NCI-H1105 (cell line): ENCODE measurements at regions not wholly inside any gene's neighbourhood (a gene's known extent, or its start where the extent isn't known, plus 50 kb on each side); places are given as distances from the start of the nearest gene placed in this dataset.

ENCODE experiments used
- DNase-seq: peaks from one replicate; lab custom pipeline; 2025; lab: John Stamatoyannopoulos, UW

DNA sequence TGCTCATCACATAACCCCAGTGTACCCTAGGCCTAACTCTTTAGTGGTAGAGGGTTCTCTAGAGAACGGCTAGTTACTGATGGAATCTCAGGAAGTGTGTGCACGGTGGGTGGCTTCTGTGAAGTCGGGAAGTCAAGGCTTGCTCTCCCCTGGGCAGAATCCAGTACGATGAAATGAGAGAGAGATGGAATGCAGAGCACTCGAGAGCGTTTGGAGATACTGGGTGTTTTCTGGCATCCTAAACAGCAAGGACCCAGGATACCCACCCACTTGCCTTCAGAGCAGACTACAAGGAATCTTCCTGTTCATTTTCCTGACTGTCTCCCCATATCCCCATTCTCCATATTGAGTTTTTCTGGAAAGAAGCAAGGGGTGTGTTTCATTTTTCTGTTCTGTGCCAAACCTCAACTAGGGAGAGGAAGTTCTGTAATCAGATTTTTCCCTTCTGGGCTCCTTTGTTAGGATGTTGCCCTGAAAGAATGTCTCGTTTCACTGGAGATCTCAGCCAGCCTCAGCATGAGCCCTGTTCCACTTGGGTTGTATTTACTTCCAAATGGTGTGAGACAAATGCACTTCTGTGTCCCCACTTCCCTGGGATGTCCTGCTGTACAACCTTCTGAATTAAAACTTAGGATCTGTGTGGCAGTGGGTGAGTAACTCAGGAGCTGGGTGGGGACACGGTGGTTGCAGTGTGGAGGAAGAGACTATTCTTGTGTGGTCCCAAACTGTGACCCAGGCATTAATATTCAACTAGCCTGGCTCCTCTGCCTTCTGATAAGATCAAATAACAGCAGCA is 108.9 kb upstream of the SPRY4 start:
- no peak for DNase-seq

DNA sequence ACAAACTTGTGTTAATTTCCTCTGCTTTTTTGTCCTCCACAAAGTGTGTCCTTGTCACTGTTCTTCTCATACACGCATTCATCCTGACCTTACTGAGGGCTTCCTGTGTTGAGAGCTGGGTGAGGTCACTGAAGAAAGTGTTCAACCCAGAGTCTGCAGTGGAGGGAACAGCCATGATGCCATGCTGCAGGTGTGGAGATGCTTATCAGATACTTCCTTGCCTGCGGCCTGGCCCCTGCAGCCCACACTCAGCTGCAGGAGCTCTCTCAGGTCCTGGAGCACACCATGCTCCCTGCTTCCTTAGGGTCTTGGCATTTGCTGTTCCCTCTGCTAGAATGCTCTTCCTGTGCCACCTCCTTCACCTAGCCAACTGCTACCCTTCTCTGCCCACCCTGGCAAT is 108.1 kb upstream of the SPRY4 start:
- DNase-seq: no peak

DNA sequence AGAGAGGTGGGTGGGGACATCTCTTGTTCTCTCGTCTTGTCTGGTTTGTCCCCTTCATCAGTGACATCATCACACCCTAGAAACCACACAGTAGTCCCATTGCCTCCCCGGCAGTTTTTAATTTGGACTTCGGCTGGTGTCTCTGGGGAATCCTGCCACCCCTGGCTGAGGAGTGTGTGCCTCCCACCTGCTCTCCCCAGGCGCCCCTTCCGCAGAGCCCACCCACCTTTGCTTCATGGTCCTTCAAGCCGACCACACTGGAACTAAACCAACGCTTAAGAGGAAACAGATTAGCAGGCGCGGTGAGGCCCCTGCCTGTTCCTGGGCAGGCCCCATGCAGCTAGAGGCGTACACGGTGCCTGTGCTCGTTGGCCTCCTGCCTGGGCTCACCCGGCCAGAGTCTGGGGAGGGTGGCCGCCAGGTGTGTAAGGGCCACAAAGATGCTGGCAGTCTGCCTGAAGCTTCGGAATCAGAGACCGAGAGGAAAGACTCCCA is 107.6 kb upstream of the SPRY4 start:
- peak; percentile 40 for DNase-seq

DNA sequence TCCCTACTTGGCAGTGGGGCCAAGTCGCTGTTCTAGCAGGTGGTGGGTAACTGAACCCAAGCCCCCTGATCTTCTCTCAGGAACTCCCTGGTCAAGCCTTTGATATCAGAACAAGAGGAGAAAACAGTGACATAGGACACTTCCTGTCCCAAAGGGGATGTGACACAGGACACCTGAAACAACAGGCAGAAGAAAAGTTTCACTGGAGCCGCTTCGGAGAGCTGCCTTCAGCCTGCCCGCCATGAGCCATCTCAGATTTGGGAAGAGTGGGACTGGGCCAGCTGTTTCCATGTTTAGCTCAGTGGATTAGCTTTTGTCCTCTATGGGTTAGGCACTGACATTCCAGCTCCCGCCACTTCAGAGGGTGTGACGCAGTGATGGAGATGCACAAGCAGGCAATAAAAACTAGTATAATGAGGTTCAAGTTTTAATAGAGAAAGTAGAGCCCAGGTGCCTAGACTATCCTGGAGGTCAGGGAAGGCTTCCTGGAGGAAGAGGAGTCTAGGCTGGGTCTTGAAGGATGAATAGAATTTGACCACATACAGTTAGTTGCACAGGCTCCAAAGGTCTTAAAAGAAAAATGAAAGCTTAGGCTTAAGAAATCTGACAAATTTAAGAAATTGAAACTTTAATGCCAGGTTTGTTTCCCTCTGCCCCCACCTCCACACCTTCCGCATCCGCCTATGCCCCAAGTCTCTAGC is 104.1 kb upstream of the SPRY4 start:
- no peak for DNase-seq

DNA sequence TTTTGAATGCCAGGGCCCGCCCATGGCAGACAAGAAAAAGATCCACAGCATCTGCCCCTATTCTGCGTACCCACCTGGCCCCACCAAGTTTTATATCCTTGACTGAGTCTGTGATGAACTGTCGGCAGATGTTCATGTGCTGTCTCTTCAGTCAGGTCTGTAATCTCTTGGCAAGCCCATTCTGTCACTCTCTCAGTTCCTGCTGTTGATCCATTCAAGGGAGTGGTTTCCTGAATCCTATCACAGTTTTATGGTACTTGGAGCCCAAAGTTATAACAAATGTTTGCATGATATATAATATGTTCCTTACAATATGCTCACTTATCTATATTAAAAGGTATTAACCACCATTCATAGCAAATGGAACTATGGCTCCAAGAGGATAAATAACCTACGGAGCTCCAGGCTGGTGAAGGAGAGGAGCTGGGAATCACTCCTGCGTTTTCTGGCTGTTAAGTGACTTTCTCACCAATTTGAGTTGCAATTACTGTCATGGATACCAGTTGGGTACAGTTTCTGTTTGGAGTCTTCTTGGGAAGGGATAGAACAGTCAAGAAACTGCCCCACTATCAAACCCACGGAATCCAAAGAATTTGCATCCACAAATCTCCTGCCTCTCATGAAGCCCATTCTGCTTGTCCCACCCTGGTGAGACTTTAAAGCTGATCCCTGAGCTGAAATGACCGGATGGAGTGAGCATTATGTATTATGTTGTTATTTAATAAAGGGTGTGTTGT is 103.4 kb upstream of the SPRY4 start:
- DNase-seq: no peak

DNA sequence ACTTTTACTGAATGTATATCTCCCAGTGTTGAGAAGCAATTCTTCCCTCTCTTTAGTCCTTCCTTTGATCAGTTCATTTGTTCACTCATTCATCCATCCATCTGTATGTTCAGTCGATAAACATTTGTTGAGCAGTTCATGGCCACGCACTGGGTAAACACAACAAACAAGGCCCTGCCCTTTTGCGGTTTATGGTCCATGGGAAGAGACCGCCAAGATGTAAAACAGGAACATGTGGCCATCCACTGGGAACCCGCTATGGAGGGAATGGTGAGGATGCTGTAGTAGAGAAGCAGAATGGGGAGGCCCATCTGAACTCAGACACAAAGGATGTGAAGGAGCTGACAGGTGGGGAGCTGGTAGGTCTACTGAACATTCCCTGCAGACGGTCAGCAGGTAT is 102.7 kb upstream of the SPRY4 start:
- no peak for DNase-seq

DNA sequence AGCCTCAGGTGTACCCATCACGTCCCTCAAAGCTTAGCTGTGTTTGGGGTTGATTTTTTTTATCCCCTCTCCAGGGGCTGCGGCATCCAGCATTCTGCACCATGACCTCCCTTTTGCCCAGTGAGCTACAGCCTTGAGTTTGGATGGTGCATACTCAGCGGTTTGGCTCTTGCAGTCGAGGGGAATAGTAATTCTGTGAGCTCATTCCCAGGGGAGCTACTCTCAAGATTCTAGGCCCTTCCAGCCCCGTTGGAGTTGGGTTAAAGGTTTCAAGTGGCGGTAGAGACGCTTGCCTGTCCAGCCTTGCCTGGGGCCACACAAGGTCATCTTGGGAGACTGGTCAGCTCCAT is 102.2 kb upstream of the SPRY4 start:
- DNase-seq: no peak

DNA sequence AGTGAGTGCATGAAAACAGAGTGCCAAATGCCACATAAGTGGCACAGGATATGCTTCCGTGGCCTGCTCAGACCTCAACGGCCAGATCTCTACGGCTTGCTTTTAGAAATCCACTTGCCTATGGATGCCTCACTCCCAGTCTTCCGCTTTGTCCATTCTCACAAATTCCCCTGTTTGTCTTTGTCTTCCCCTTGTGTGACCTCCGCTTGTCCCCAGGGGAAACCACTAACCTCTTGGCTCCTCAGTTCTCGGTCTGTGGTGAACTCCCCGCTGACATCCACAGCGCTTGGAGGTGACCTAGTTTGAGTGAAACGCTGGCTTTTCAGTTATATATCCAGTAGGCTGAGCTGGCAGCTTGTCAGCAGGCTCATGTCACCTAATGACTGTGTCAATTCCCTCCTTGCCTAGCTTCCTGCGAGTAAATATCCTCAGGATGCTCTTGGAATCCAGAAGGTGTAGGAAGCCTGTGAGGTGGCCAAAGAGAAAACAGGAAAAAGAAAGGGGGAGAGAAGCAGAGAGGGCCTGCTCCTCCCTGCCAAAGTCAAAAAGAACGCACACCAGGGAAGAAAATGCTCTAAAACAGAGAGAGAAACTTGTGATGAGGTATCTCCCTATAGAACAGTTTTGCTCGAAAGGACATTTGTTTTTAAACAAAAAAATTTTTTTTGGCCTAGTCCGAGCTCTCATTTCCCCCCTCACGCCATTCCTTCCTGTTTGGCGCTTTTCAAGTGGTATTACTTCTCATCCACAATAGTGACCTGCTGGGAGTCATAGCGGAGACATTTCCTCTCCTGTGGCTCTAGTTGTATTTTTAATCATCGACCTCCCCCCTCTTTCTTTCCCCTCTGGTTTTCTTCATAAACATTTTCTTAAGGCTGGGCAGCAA is 101.6 kb upstream of the SPRY4 start:
- no peak for DNase-seq

DNA sequence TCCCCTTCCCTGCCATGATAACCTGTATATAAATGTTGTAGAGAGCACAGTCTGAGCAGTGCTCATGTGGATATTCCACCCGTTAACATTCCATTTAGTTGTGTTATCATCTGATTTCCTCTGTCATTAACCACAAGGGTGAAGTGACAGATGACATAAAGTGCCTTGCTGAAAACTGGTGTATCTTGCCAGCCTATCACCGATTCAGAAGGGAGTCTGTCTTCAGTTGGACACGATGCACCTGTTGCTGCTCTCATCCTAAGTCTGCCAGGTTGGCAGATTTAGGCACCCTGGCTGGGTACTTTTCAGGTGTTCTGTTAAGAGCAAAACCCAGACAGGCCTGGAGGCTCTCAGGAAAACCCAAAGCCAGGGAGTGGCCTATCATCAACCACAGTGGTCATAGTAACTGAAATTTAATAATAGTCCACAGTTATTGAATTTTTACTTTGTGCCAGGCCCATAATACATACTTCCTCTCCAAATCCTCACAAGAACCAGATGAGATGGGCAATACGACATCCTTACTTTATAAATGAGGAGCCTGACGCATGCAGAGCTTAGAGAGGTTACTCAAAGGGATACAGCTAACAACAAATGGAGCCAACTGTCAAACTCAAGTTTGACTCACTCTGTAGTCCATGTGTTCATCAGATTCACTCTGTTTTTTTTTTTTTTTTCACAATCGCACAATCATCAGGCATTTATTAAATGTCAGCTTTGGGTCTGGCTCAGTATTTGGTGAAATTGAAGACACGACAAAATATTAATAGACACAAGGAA is 100.7 kb upstream of the SPRY4 start:
- DNase-seq: no peak

DNA sequence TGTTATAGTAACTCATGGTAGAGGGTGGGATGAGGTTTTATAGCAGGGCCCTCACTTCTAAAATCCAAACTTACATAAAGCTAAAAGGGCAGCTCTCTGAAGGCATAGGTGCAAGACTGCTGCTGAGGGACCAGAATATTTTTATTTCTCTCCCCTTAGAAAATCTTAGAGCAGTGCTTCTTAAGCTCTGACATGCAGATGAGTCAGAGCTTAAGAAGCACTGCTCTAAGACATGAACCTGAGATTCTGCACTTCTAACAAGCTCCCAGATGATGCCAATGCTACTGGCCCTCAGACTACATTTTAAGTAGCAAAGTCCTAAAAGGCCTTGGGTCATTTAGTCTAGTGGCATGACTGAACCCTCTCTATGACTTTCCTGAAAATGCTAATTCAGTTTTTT is 97.6 kb upstream of the SPRY4 start:
- no peak for DNase-seq

DNA sequence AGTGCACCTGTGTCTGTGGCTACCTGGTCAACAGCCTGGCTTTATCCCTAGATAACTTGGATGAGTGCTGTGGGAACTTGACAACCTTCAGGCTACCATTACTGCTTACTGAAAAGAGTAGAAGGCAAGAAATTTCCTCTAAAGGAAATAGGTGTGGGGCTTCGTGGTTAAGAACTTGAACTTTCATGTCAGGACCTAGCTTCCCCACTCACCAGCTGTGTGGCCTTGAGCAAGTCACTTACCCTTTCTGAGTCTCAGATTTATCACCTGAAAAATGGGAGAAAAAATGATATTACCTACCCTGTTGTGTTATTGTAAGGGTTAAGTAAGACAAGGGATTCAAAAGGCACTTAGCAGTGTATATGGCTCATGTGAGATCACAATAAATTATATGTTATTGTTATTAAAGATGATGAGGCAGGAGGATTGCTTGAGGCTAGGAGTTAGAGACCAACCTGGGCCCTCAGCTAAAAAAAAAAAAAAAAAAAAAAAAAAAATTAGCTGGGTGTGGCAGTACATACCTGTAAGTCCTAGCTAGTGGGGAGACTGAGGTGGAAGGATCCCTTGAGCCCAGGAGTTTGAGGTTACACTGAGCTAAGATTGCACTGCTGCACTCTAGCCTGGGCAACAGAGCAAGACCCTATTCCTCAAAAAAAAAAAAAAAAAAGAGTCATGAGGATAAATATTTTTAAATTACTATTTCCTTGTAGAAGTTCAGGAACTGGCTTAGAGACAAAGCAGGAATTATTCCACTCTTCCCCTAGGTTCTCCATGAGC is 97.0 kb upstream of the SPRY4 start:
- no peak for DNase-seq

DNA sequence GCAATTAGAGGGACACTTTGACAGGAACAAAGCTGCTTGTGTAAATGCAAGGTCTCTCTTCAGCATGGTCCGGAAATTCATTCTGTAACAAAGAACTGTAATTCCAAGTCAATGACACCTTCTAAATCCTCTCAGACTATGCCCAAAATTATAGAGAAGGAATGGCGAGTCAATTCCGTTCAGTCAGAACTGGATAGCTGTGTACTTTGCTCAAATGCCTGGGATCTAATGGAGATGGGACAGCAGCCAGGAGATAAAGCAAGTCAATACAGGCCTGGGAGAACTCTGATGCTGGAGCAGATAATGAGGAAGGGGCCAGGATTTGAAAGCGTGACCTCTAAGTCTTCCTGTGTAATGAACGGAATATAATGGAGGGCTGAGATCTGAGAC is 96.4 kb upstream of the SPRY4 start:
- DNase-seq: no peak

DNA sequence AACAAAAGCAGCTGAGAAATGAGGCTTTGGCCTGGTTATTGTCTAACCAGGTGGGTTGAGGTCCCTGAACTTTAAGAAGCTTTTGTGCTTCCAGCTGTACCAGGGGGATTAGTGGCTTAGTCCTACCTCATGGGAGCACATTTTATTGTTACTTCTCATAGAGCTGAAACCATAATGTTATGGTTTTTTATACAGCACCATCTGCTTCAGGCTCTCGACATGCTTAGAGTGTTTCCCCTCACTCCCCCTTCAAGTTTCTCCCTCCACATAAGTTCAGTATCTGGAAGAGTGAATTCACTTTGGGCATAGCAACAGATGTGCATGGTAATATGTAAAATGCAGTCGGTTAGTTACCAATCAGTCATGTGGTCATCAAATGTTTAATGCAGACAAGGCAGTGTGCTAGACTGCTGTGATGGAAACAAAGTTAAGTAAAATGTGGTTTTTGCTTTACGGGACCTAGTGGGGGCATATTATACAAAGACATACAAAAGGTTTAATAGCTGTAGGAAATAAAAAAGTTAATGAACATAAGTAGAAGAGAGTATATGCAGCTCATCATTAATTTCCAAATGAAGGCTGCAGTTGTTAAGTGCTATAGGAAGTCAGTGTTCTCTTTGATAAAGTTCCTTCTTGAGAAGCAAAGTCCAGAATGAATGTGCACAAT is 95.9 kb upstream of the SPRY4 start:
- no peak for DNase-seq

DNA sequence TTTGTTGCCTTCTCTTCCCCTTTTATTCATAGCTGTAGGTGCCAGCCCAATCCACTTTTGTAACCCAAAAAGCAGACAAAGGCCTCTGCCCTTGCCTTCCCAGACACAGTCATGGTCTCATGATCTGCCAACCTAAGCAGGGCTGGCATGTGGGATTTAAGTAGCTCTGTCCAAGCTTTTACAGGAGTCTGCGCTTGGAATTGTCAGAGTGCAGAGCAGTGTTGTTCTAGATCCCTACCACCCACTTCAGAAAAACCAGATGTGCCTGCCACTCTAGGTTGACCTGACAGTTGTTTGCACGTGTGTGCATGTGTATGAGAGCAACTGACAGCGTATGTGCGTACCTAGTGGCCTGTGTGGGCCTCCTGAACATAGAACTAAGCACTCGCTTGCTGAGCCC is 87.8 kb upstream of the SPRY4 start:
- no peak for DNase-seq

DNA sequence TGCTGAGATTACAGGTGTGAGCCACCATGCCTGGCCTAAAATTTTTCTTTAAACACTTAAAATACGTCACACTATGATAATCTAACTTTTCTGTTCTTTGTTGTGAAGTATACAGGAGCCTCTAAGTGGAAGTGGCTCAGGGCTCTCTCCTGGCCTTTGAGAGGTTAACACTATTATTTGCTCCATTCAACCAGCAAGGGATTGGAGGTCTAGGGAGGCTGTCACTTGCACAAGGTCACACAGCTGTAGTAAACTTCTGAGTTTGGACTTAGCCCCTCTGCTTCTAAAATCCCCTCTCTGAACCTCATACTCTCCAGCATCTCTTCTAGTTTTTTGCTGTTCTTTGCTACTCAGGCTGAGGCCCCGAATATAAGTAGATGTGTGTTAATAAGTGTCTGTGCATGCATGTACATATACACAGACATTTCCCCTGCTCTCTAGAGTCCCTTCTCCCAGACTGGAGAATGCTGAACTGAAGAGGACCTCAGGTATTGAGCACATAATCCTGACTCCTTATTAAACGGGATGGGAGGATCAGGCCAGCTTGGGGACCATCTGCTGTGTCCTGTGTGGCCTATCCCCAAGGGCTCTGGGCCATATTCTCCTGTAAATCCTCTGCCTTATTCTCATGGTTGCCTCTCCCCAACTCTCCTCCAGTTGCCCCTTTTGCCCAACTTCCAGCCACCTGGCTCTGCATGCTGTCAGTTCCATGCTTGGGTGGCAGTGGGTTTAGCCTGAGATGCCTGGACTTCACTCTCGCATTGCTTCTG is 87.0 kb upstream of the SPRY4 start:
- no peak for DNase-seq

DNA sequence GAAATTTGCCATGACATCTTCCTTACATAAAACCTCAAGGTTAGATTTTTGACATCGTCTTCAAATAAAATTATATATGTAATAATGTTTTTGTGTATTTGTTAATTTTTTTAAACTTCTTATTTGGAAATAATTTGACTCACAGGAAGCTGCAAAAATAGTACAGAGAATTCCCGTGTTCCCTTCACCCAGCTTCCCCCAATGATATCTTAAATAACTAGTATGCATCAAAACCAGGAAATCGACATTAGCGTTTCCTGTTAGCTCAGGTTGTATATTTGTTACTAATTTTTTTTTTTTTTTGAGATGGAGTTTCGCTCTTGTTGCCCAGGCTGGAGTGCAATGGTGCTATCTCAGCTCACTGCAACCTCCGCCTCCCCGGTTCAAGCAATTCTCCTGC is 86.3 kb upstream of the SPRY4 start:
- no peak for DNase-seq

DNA sequence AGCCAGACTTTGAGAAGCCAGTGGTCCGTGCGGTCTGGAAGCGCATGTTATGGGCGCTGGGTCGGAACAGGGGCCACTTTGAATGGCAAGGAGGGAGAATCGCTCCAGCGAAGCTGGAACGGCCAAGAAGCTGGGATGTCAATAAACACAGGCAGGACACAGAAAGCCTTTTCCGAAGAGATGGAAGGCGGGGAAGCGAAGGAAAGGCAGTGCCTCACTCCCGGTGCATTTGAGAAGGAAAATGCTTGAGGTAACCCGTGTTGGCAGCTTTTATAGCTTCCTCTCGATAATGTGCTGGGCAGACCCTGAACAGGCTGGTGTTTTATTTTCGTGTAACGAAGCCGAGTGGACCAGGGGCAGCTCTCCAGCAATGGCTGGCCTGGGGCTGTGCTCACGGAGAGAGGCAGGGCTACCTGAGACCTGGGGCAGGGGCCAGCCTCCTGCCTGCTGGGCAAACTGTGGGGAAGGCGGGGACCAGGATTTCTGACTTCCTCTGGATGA is 84.2 kb upstream of the SPRY4 start:
- no peak for DNase-seq

DNA sequence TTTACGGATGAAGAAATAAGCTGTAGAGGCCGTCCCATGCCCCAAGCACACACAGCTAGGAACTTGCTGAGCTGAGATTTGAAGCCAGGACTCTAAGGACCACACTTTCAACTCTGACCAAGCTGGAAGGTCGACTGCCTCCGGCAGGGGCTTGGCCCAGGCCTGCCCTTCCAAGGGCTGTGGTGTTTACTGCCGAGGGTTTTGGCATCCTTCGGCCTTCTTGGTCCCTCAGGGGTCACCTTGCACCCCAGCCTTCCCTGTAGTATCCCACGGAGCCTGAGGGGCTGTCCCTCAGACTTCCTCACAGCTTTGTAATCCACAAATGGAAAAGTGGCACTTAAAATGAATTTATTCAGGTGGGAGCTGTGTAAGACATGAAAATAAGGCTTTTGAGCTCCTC is 83.7 kb upstream of the SPRY4 start:
- no peak for DNase-seq

DNA sequence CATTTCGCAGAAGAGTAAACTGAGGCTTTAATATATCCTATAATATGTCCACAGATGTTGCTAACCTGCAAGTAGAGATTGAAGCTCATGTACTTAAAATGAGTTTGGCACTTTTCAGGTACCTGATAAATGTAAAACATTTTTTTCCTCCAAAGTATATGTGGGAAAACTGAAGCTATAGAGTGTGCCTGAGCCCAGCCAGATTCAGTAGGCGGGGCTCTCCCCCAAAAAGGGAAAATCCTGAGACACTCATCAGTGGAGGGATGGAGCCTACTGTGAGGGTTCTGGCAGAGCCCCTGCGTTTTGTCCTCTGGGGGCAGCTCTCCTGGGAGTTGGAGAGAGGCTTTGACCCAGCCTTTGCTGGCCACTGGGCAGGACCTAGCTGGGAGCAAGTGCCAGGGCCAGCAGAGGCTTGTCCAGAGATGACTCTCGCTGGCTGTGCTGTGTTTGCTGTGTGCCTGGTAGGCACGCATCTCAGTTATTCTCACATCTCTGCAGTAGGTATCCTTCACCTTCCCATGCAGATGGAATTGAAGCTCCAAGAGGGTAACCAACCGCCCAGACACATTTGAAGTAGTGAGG is 81.1 kb upstream of the SPRY4 start:
- no peak for DNase-seq
